Epidermal melanocyte (primary cell): ENCODE measurements at regions not wholly inside any gene's neighbourhood (a gene's known extent, or its start where the extent isn't known, plus 50 kb on each side); places are given as distances from the start of the nearest gene placed in this dataset.

Experiments
- DNase-seq: peaks from one replicate; pipeline ENCODE4 v3.0.0; 2011; ENCODE audit warnings: low spot score; ENCODE audit not compliant: insufficient read length

GRCh38 chr2:145050134-145050533 lies 530.2 kb upstream of the ZEB2 start:
- no peak for DNase-seq

- DNase-seq: no peak
Observed at GRCh38 chr2:145049475-145049874, 529.6 kb upstream of the ZEB2 start.

GRCh38 chr2:145047554-145047953 lies 527.6 kb upstream of the ZEB2 start:
- no peak for DNase-seq

GRCh38 chr2:145044491-145044890 lies 524.6 kb upstream of the ZEB2 start:
- no peak for DNase-seq

GRCh38 chr2:145043399-145043834 lies 523.5 kb upstream of the ZEB2 start:
- DNase-seq: no peak

GRCh38 chr2:145041706-145042105 lies 521.8 kb upstream of the ZEB2 start:
- DNase-seq: no peak

- no peak for DNase-seq
Observed at GRCh38 chr2:145040433-145040832, 520.5 kb upstream of the ZEB2 start.

- DNase-seq: peak; percentile 58
Observed at GRCh38 chr2:145038041-145038525, 518.2 kb upstream of the ZEB2 start.

- no peak for DNase-seq
Observed at GRCh38 chr2:145036421-145037011, 516.6 kb upstream of the ZEB2 start.

GRCh38 chr2:145034511-145034910 lies 514.6 kb upstream of the ZEB2 start:
- no peak for DNase-seq

- no peak for DNase-seq
Observed at GRCh38 chr2:145033438-145033837, 513.5 kb upstream of the ZEB2 start.

- DNase-seq: no peak
Observed at GRCh38 chr2:145032791-145033190, 512.9 kb upstream of the ZEB2 start.

GRCh38 chr2:145029873-145030272 lies 510.0 kb upstream of the ZEB2 start:
- no peak for DNase-seq

GRCh38 chr2:145029081-145029480 lies 509.2 kb upstream of the ZEB2 start:
- no peak for DNase-seq

GRCh38 chr2:145028101-145028920 lies 508.4 kb upstream of the ZEB2 start:
- DNase-seq: no peak

GRCh38 chr2:145026456-145027455 lies 506.8 kb upstream of the ZEB2 start:
- no peak for DNase-seq

GRCh38 chr2:145025382-145025781 lies 505.5 kb upstream of the ZEB2 start:
- no peak for DNase-seq

GRCh38 chr2:145023334-145023934 lies 503.5 kb upstream of the ZEB2 start:
- DNase-seq: no peak

GRCh38 chr2:145022666-145023333 lies 502.9 kb upstream of the ZEB2 start:
- DNase-seq: no peak

GRCh38 chr2:145021962-145022665 lies 502.2 kb upstream of the ZEB2 start:
- DNase-seq: no peak
